Peyer's patch (tissue), 4 donors: ENCODE measurements at regions not wholly inside any gene's neighbourhood (a gene's known extent, or its start where the extent isn't known, plus 50 kb on each side); places are given as distances from the start of the nearest gene placed in this dataset.

ENCODE experiments used
- DNase-seq, 3 donors: peaks; one replicate each; pipeline ENCODE4 v3.0.0-alpha.2; 2017 to 2019
- H3K27ac ChIP-seq, 4 donors: fragments of 200-600 bp; sonication (generic); one replicate each; pipeline ENCODE4 v1.5.1; 2016 to 2019
- H3K27me3 ChIP-seq, 2 donors: fragments of 200-600 bp; sonication (generic); one replicate each; pipeline ENCODE4 v1.5.1; 2019
- H3K36me3 ChIP-seq, 3 donors: fragments of 200-600 bp; sonication (generic); one replicate each; pipeline ENCODE4 v1.5.1; 2016 to 2019
- H3K4me1 ChIP-seq, 4 donors: fragments of 200-600 bp; sonication (generic); one replicate each; pipeline ENCODE4 v1.5.1; 2016 to 2019
- H3K4me3 ChIP-seq, 4 donors: fragments of 200-600 bp; sonication (generic); 1 replicate in 3 of 4; 2 replicates in 1 of 4; pipeline ENCODE4 v1.5.1; 2016 to 2019; ENCODE audit warnings: mild to moderate bottlenecking in 1 of 4
- H3K9me3 ChIP-seq, 4 donors: fragments of 200-600 bp; sonication (generic); one replicate each; pipeline ENCODE4 v1.5.1; 2016 to 2019; ENCODE audit warnings: mild to moderate bottlenecking in 1 of 4
- POLR2A ChIP-seq, 2 donors: fragments of 450-650 bp; IDR thresholded peaks; one replicate each; pipeline ENCODE4 v1.5.1; 2017; ENCODE audit warnings: antibody characterized with exemption in 2 of 2, mild to moderate bottlenecking in 2 of 2, moderate library complexity in 2 of 2
- TF ChIP-seq, protein P1 (sequence below), 6 experiments: fragments of 450-650 bp in 4 of 6; fragments of 200-600 bp in 2 of 6; sonication (generic) in 1 of 6; IDR thresholded peaks; one replicate each; pipeline ENCODE4 v1.5.1; 2017 to 2019; ENCODE audit warnings: antibody characterized with exemption in 6 of 6, mild to moderate bottlenecking in 3 of 6, moderate library complexity in 1 of 6

DNA sequence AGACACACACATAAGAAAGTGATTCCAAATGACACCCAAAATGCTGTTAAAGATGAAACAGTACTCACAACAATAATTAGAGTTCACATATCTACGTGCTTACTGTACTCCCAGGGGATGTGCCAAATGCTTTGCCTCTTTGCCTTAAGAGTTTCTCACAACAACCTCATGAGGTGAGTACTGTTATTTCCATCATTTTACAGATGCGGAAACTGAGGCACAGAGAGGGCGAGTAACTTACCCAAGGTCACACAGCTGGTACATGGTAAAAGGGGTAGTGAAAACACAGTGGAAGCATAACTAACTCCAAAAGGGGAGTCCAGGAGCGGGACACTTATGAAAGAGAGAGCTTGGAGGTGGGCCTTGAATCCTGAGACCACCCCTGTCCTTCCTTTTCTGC lies 171.8 kb downstream of the ACTL8 start:
- no peaks in the 10 kb centered on the region for H3K27me3 ChIP-seq
- TF ChIP-seq POLR2A (IDR thresholded peaks at IDR 0.05): no peak
- TF ChIP-seq, protein P1, sequence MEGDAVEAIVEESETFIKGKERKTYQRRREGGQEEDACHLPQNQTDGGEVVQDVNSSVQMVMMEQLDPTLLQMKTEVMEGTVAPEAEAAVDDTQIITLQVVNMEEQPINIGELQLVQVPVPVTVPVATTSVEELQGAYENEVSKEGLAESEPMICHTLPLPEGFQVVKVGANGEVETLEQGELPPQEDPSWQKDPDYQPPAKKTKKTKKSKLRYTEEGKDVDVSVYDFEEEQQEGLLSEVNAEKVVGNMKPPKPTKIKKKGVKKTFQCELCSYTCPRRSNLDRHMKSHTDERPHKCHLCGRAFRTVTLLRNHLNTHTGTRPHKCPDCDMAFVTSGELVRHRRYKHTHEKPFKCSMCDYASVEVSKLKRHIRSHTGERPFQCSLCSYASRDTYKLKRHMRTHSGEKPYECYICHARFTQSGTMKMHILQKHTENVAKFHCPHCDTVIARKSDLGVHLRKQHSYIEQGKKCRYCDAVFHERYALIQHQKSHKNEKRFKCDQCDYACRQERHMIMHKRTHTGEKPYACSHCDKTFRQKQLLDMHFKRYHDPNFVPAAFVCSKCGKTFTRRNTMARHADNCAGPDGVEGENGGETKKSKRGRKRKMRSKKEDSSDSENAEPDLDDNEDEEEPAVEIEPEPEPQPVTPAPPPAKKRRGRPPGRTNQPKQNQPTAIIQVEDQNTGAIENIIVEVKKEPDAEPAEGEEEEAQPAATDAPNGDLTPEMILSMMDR (IDR thresholded peaks at IDR 0.05): no peak
- H3K4me1 ChIP-seq: no peaks in the 10 kb centered on the region
- no peaks in the 10 kb centered on the region for H3K9me3 ChIP-seq
- no peak for DNase-seq
- no peak overlapping the region for H3K4me3 ChIP-seq
- no peaks in the 10 kb centered on the region for H3K36me3 ChIP-seq
- no peak overlapping the region for H3K27ac ChIP-seq

DNA sequence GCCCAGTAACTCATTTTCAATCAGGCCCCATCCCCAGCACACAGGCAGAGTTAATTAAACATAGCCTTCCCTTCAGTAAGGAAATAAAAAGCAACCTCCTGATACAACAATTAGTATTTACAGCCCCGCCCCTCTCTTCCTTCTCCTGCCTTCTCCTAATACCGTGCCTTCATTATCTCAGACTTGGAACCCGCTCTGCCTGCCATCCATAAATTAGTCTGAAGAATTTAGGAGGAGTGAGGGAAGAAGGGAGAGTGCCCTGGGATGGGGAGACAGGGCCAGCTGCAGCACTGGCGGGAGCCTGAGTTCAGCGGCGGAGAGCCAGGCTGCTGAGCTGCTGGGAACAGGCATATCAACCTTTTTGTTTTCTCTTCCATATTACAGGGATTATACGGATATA lies 172.8 kb downstream of the ACTL8 start:
- Histone ChIP-seq H3K4me1 (no peaks in the 10 kb centered on the region), H3K4me3 (no peak overlapping the region), H3K9me3 (no peaks in the 10 kb centered on the region), H3K36me3 (no peaks in the 10 kb centered on the region), H3K27me3 (no peaks in the 10 kb centered on the region), H3K27ac (no peak overlapping the region)
- TF ChIP-seq, protein P1 (IDR thresholded peaks at IDR 0.05): no peak
- no peak for TF ChIP-seq POLR2A (IDR thresholded peaks at IDR 0.05)
- no peak for DNase-seq

DNA sequence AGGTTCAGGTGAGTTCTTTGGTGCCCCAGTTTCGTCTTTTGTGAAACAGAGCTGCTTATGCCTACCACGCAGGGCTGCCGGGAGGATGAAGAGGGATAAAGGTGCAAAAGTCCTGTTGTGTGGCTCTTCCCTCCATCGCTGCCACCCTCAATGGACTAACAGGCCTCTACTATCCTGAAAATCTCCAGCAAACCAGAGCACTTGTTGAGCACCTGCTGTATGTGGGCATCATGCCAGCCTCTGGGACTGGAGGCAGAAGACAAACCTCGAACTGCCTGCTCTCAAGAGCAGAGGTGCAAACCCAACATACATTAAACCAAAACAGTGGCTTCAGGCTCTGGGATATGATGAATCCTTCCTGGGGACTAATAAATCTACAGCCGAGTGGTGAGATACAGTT lies 174.1 kb downstream of the ACTL8 start:
- H3K27ac ChIP-seq: no peak overlapping the region
- no peak for TF ChIP-seq POLR2A (IDR thresholded peaks at IDR 0.05)
- TF ChIP-seq, protein P1 (IDR thresholded peaks at IDR 0.05): no peak
- DNase-seq: no peak
- no peaks in the 10 kb centered on the region for H3K36me3 ChIP-seq
- H3K27me3 ChIP-seq: no peaks in the 10 kb centered on the region
- no peaks in the 10 kb centered on the region for H3K4me1 ChIP-seq
- no peak overlapping the region for H3K4me3 ChIP-seq
- no peaks in the 10 kb centered on the region for H3K9me3 ChIP-seq

DNA sequence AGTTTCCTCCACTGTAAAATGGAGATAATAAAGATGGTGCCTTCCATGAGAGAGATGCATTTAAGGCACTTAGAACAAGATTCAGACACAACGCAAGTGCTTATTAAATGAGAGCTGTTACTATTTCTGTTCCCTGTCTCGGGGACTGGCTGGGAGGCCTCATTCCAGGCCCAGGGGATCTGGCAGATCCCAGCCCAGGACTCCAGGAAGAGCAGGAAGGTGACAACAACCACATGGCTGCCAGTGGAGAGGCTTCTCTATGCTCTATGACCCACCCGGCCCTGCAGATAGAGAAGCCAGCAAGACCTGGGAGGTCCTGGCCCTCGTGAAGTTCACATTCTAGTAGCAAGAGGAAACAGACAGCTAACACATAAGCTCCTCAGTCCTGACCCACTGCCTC lies 175.5 kb downstream of the ACTL8 start:
- Histone ChIP-seq H3K4me1 (no peaks in the 10 kb centered on the region), H3K27ac (no peak overlapping the region), H3K36me3 (no peaks in the 10 kb centered on the region), H3K4me3 (no peak overlapping the region), H3K9me3 (no peaks in the 10 kb centered on the region), H3K27me3 (no peaks in the 10 kb centered on the region)
- TF ChIP-seq, protein P1 (IDR thresholded peaks at IDR 0.05): no peak
- TF ChIP-seq POLR2A (IDR thresholded peaks at IDR 0.05): no peak
- DNase-seq: no peak

DNA sequence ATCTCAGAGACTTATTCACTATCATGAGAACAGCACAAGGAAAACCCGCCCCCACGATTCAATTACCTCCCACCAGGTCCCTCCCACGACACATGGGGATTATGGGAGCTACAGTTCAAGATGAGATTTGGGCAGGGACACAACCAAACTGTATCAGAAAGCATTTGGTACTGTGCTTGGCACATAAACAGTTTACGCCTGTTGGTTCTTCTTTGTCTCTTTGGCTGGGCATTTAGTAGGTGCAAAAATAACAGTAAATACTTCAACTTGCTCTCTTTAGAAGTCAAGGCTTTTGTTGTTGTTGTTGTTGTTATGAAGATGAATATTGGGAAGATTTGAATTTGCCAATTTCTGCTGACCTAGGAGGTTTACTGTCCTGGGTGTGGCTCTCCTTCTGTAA lies 175.4 kb upstream of the IGSF21 start:
- no peaks in the 10 kb centered on the region for H3K9me3 ChIP-seq
- H3K27me3 ChIP-seq: no peaks in the 10 kb centered on the region
- H3K4me1 ChIP-seq: no peaks in the 10 kb centered on the region
- H3K4me3 ChIP-seq: no peak overlapping the region
- TF ChIP-seq, protein P1 (IDR thresholded peaks at IDR 0.05): no peak
- no peak for TF ChIP-seq POLR2A (IDR thresholded peaks at IDR 0.05)
- H3K36me3 ChIP-seq: no peaks in the 10 kb centered on the region
- no peak overlapping the region for H3K27ac ChIP-seq
- DNase-seq: no peak

DNA sequence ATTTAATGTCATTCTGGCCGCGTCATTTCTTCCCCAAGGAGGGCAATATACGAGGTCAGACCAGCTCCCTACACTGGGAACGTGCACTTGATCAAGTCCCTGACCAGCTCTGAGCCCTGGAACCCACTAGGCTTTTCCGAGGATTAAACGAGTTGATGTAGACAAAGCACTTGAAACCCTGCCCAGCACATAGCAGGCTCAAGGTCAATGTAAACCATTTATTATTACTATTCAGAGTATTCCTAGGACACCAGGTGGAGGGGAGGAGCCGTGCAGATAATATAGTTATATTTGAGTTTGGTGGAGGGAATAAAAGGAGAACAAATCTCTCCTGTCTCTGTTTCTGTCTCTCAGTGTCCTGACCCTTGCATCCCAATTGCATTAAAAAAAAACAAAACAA lies 174.1 kb upstream of the IGSF21 start:
- Histone ChIP-seq H3K9me3 (no peaks in the 10 kb centered on the region), H3K4me3 (no peak overlapping the region), H3K36me3 (no peaks in the 10 kb centered on the region), H3K4me1 (no peaks in the 10 kb centered on the region), H3K27ac (no peak overlapping the region), H3K27me3 (no peaks in the 10 kb centered on the region)
- no peak for DNase-seq
- TF ChIP-seq, protein P1 (IDR thresholded peaks at IDR 0.05): no peak
- no peak for TF ChIP-seq POLR2A (IDR thresholded peaks at IDR 0.05)
